H1 (cell line): ENCODE measurements at regions not wholly inside any gene's neighbourhood (a gene's known extent, or its start where the extent isn't known, plus 50 kb on each side); places are given as distances from the start of the nearest gene placed in this dataset.

Experiments
- CTCF ChIA-PET: fragments of 300-600 bp; sonication (Branson Sonifier 250); formaldehyde crosslinking; loops from one replicate; lab custom pipeline; 2021; ENCODE audit not compliant: partially characterized antibody; lab: Charles Lee
- POLR2A ChIA-PET: fragments of 300-600 bp; sonication (Branson Sonifier 250); formaldehyde crosslinking; loops from one replicate; lab custom pipeline; 2021; ENCODE audit warnings: inconsistent platforms; ENCODE audit not compliant: partially characterized antibody; lab: Charles Lee
- DNase-seq, 2 experiments: peaks; one replicate each; pipeline versions ENCODE4 v3.0.0 to v3.0.0-alpha.2; 2010 to 2022; ENCODE audit warnings: low spot score in 2 of 2, low read depth in 1 of 2, mixed read lengths in 1 of 2
- FAIRE-seq: peaks from 2 replicates; lab custom pipeline; 2011; peaks lifted over from hg19 to GRCh38; lab: Jason Lieb, UNC
- H2AFZ ChIP-seq: 2 replicates; pipeline ENCODE4 v1.8.1; 2012; ENCODE audit warnings: low read length, inconsistent platforms
- H2AK5ac ChIP-seq: 2 replicates; pipeline ENCODE4 v1.6.1; 2013; ENCODE audit warnings: low read depth, low read length
- H2BK120ac ChIP-seq: replicated peaks from 2 replicates; pipeline ENCODE3; 2013; ENCODE audit warnings: low read depth, low read length, inconsistent platforms
- H2BK12ac ChIP-seq: 2 replicates; pipeline ENCODE4 v1.6.1; 2013; ENCODE audit warnings: low read depth, low read length
- H2BK15ac ChIP-seq: 2 replicates; pipeline ENCODE4 v1.6.1; 2013; ENCODE audit warnings: low read length
- H2BK20ac ChIP-seq: 2 replicates; pipeline ENCODE4 v1.6.1; 2013; ENCODE audit warnings: low read length
- H2BK5ac ChIP-seq: 2 replicates; pipeline ENCODE4 v1.6.1; 2013; ENCODE audit warnings: low read depth, low read length
- H3K14ac ChIP-seq: 2 replicates; pipeline ENCODE4 v1.6.1; 2013; ENCODE audit warnings: inconsistent platforms; ENCODE audit not compliant: insufficient read length
- H3K18ac ChIP-seq: 2 replicates; pipeline ENCODE4 v1.6.1; 2013; ENCODE audit warnings: low read length; ENCODE audit errors: extremely low read depth
- H3K23ac ChIP-seq: 2 replicates; pipeline ENCODE4 v1.6.1; 2013; ENCODE audit warnings: inconsistent platforms; ENCODE audit not compliant: insufficient read length
- H3K23me2 ChIP-seq: 2 replicates; pipeline ENCODE4 v1.6.1; 2013; ENCODE audit warnings: low read depth, low read length
- H3K27ac ChIP-seq: 2 replicates; pipeline ENCODE4 v1.6.1; 2011; ENCODE audit warnings: low read depth, low read length, inconsistent platforms
- H3K27me3 ChIP-seq, 4 experiments: replicated peaks in 1 of 4; 1 replicate in 1 of 4; 2 replicates in 3 of 4; pipeline versions ENCODE4 v1.6.1 to v1.8.1; 2011 to 2013; ENCODE audit warnings: low read length in 3 of 4, mild to moderate bottlenecking in 3 of 4, inconsistent platforms in 2 of 4, mixed read lengths in 2 of 4, moderate library complexity in 1 of 4; ENCODE audit not compliant: control insufficient read depth in 3 of 4, insufficient read depth in 3 of 4; ENCODE audit errors: extremely low read depth in 1 of 4
- H3K36me3 ChIP-seq, 4 experiments: 2 replicates each; pipeline versions ENCODE4 v1.6.1 to v1.8.1; 2011 to 2013; ENCODE audit warnings: mild to moderate bottlenecking in 4 of 4, low read length in 3 of 4, moderate library complexity in 2 of 4, control low read depth in 1 of 4, inconsistent platforms in 1 of 4; ENCODE audit not compliant: insufficient read depth in 4 of 4, control insufficient read depth in 2 of 4
- H3K4ac ChIP-seq: replicated peaks from 2 replicates; pipeline ENCODE3; 2013; ENCODE audit warnings: low read length, low read depth, mixed read lengths, inconsistent platforms; ENCODE audit not compliant: insufficient read length
- H3K4me1 ChIP-seq, 4 experiments: replicated peaks in 1 of 4; 1 replicate in 1 of 4; 2 replicates in 3 of 4; pipeline versions ENCODE4 v1.6.1 to v1.8.1; 2011 to 2013; ENCODE audit warnings: low read length in 3 of 4, inconsistent platforms in 2 of 4, mixed read lengths in 1 of 4; ENCODE audit not compliant: insufficient read depth in 4 of 4, control insufficient read depth in 3 of 4
- H3K4me2 ChIP-seq, 2 experiments: 2 replicates each; pipeline versions ENCODE4 v1.6.1 to v1.8.1; 2011 to 2013; ENCODE audit warnings: low read depth in 2 of 2, low read length in 2 of 2, control low read depth in 1 of 2, inconsistent platforms in 1 of 2, mild to moderate bottlenecking in 1 of 2; ENCODE audit not compliant: insufficient read depth in 1 of 2
- H3K4me3 ChIP-seq, 4 experiments: fragments of 200-600, 300-600 bp in 1 of 4; sonication (generic), shearing (Covaris generic), sonication (Bioruptor Twin) in 1 of 4; 2 replicates each; pipeline versions ENCODE4 v1.5.1 to v1.8.1; 2011 to 2016; ENCODE audit warnings: low read length in 4 of 4, low read depth in 3 of 4, control low read depth in 2 of 4, inconsistent platforms in 2 of 4, mild to moderate bottlenecking in 2 of 4, mixed read lengths in 1 of 4, moderate library complexity in 1 of 4; ENCODE audit not compliant: insufficient read depth in 2 of 4; ENCODE audit errors: extremely low read depth in 1 of 4
- H3K56ac ChIP-seq: replicated peaks from 2 replicates; pipeline ENCODE3; 2013; ENCODE audit warnings: low read depth, mild to moderate bottlenecking, mixed read lengths, low read length, inconsistent platforms; ENCODE audit not compliant: insufficient read length
- H3K79me1 ChIP-seq: 2 replicates; pipeline ENCODE4 v1.6.1; 2013; ENCODE audit warnings: low read depth, low read length, control low read depth
- H3K79me2 ChIP-seq, 2 experiments: 2 replicates each; pipeline versions ENCODE4 v1.6.1 to v1.8.1; 2012 to 2013; ENCODE audit warnings: low read length in 2 of 2, mild to moderate bottlenecking in 2 of 2, inconsistent platforms in 1 of 2; ENCODE audit not compliant: insufficient read depth in 2 of 2, control insufficient read depth in 1 of 2
- H3K9ac ChIP-seq, 4 experiments: replicated peaks in 1 of 4; 1 replicate in 1 of 4; 2 replicates in 3 of 4; pipeline versions ENCODE4 v1.6.1 to v1.8.1; 2011 to 2013; ENCODE audit warnings: low read depth in 3 of 4, low read length in 3 of 4, control low read depth in 2 of 4, mild to moderate bottlenecking in 2 of 4, moderate library complexity in 2 of 4, inconsistent platforms in 1 of 4; ENCODE audit errors: extremely low read depth in 1 of 4
- H3K9me3 ChIP-seq, 2 experiments: 2 replicates each; pipeline versions ENCODE4 v1.6.1 to v1.8.1; 2012 to 2013; ENCODE audit warnings: mild to moderate bottlenecking in 2 of 2, moderate library complexity in 2 of 2, control low read depth in 1 of 2, inconsistent platforms in 1 of 2, low read depth in 1 of 2, low read length in 1 of 2, mixed read lengths in 1 of 2; ENCODE audit not compliant: insufficient read depth in 2 of 2
- H4K20me1 ChIP-seq, 2 experiments: replicated peaks in 1 of 2; 2 replicates each; pipeline versions ENCODE3 to v1.8.1; 2011 to 2013; ENCODE audit warnings: inconsistent platforms in 2 of 2, low read length in 2 of 2, mild to moderate bottlenecking in 1 of 2; ENCODE audit not compliant: insufficient read depth in 2 of 2, control insufficient read depth in 1 of 2
- H4K5ac ChIP-seq: 2 replicates; pipeline ENCODE4 v1.6.1; 2013; ENCODE audit warnings: low read length, low read depth, mixed read lengths, inconsistent platforms; ENCODE audit not compliant: insufficient read length
- H4K8ac ChIP-seq: 2 replicates; pipeline ENCODE4 v1.8.0; 2013; ENCODE audit warnings: mild to moderate bottlenecking, moderate library complexity, low read length, inconsistent platforms; ENCODE audit not compliant: insufficient read depth; ENCODE audit errors: extremely low read depth
- H4K91ac ChIP-seq: replicated peaks from 2 replicates; pipeline ENCODE3; 2013; ENCODE audit warnings: low read length, mixed read lengths, inconsistent platforms; ENCODE audit not compliant: insufficient read length
- ASH2L ChIP-seq: fragments of 200-600, 300-600 bp; sonication (generic); IDR thresholded peaks from one replicate; pipeline ENCODE4 v1.7.1; 2017; ENCODE audit warnings: low read length
- CREB1 ChIP-seq: IDR thresholded peaks from 2 replicates; pipeline ENCODE4 v1.6.1; 2012; ENCODE audit warnings: inconsistent platforms
- EZH2 ChIP-seq: fragments of 200-600 bp; sonication (generic); IDR thresholded peaks from 2 replicates; pipeline ENCODE4 v1.7.1; 2012; ENCODE audit warnings: low read depth, mild to moderate bottlenecking, moderate library complexity, low read length, inconsistent platforms; ENCODE audit not compliant: severe bottlenecking
- HDAC2 ChIP-seq, 2 experiments: fragments of 300-600 bp in 1 of 2; sonication (generic) in 1 of 2; IDR thresholded peaks; 2 replicates each; pipeline ENCODE4 v1.6.1; 2011 to 2012; ENCODE audit warnings: low read depth in 2 of 2, low read length in 2 of 2, mild to moderate bottlenecking in 2 of 2, moderate library complexity in 2 of 2, borderline replicate concordance in 1 of 2, inconsistent platforms in 1 of 2
- HDAC6 ChIP-seq: IDR thresholded peaks from one replicate; pipeline ENCODE4 v1.7.1; 2012; ENCODE audit warnings: low read depth, mild to moderate bottlenecking, inconsistent platforms, low read length, moderate library complexity
- JUN ChIP-seq: IDR thresholded peaks from 2 replicates; pipeline ENCODE4 v1.6.1; 2011; ENCODE audit warnings: low read depth, mild to moderate bottlenecking, improper control_type of control experiment, low read length
- KDM1A ChIP-seq: fragments of 200-600, 300-600 bp; sonication (generic); IDR thresholded peaks from 2 replicates; pipeline ENCODE4 v1.7.1; 2016; ENCODE audit warnings: mild to moderate bottlenecking, low read length, borderline replicate concordance
- SIN3A ChIP-seq, 2 experiments: IDR thresholded peaks in 1 of 2; conservative IDR thresholded peaks in 1 of 2; 2 replicates each; pipeline ENCODE4 v1.6.1; 2011 to 2012; ENCODE audit warnings: low read length in 2 of 2, improper control_type of control experiment in 1 of 2, low read depth in 1 of 2, mild to moderate bottlenecking in 1 of 2
- SRF ChIP-seq: IDR thresholded peaks from 2 replicates; pipeline ENCODE4 v1.6.1; 2011; ENCODE audit warnings: mild to moderate bottlenecking, low read depth, low read length, moderate library complexity
- USF2 ChIP-seq: IDR thresholded peaks from 2 replicates; pipeline ENCODE4 v1.6.1; 2011; ENCODE audit warnings: low read length, improper control_type of control experiment
- WGBS, 2 experiments: shearing (Covaris generic) in 1 of 2; methylation state at CpG; one replicate each; pipeline versions ENCODE4 v1.1.6 to v1.1.7; 2013 to 2015; ENCODE audit warnings: low lambda C conversion rate in 2 of 2, mixed read lengths in 2 of 2, inconsistent platforms in 1 of 2, low coverage in 1 of 2, missing lambda C conversion rate in 1 of 2; ENCODE audit not compliant: insufficient replicate concordance in 2 of 2, insufficient coverage in 1 of 2, insufficient read length in 1 of 2; ENCODE audit errors: extremely low coverage in 1 of 2, missing lambda C conversion rate in 1 of 2; 5-methylcytosine and 5-hydroxymethylcytosine counted together

DNA sequence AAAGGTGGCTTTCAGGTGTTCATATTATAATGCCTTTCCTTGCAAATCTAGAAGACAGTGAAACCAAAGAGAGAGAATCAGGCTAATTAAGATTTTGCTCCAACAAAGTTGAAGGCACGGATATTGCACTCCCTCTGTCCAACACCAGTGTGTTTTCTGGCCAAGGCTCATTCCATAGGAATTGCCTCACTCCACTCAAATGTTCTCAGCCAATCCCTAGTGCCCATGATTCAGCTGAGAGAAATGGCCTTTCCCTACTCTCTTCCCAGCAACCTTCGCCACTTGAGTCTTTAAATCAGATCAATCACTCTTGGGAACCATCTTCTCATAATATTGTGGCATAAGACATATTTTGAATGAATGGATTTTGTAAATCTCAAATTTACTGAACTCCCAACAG lies 768.2 kb upstream of the ACVR2A start:
- no peak overlapping the region for H2BK15ac ChIP-seq
- no peaks in the 10 kb centered on the region for H4K20me1 ChIP-seq
- H4K5ac ChIP-seq: no peak overlapping the region
- H2BK12ac ChIP-seq: no peak overlapping the region
- H3K18ac ChIP-seq: no peak overlapping the region
- no peak overlapping the region for H3K23ac ChIP-seq
- no peak overlapping the region for H2AK5ac ChIP-seq
- no peak overlapping the region for H3K4ac ChIP-seq
- no peaks in the 10 kb centered on the region for H3K4me1 ChIP-seq
- H2AFZ ChIP-seq: no peak overlapping the region
- no peak overlapping the region for H3K27ac ChIP-seq
- no peaks in the 10 kb centered on the region for H3K27me3 ChIP-seq
- no peak overlapping the region for H2BK120ac ChIP-seq
- no peak for DNase-seq
- no peak overlapping the region for H3K4me3 ChIP-seq
- H2BK20ac ChIP-seq: no peak overlapping the region
- POLR2A ChIA-PET: no interaction called here
- FAIRE-seq: no peak
- no peak overlapping the region for H4K8ac ChIP-seq
- TF ChIP-seq HDAC2 (IDR thresholded peaks at IDR 0.05; ENCODE audit: borderline replicate concordance in 1 of 2, low read depth in 2 of 2, low read length in 2 of 2): no peak
- no peak for TF ChIP-seq HDAC6
- no peak for TF ChIP-seq SIN3A (conservative IDR thresholded peaks at IDR 0.05 in 1 of 2, IDR thresholded peaks at IDR 0.05 in 1 of 2; ENCODE audit: low read depth in 1 of 2, low read length in 2 of 2)
- TF ChIP-seq SRF: no peak
- TF ChIP-seq USF2: no peak
- no peak for TF ChIP-seq EZH2
- no peak for TF ChIP-seq JUN
- TF ChIP-seq ASH2L: no peak
- TF ChIP-seq CREB1: no peak
- TF ChIP-seq KDM1A: no peak
- CTCF ChIA-PET: no interaction called here
- no peaks in the 10 kb centered on the region for H3K9me3 ChIP-seq
- H3K14ac ChIP-seq: no peak overlapping the region
- WGBS, 2 experiments: 96% methylated on average over 2 of the region's 2 CpGs; no CpG with 5 or more reads in 1 of the 2 experiments
- H3K79me1 ChIP-seq: no peaks in the 10 kb centered on the region
- no peak overlapping the region for H4K91ac ChIP-seq
- H2BK5ac ChIP-seq: no peak overlapping the region
- H3K79me2 ChIP-seq: no peaks in the 10 kb centered on the region
- no peaks in the 10 kb centered on the region for H3K36me3 ChIP-seq
- no peak overlapping the region for H3K4me2 ChIP-seq
- H3K9ac ChIP-seq: no peak overlapping the region
- no peak overlapping the region for H3K56ac ChIP-seq
- H3K23me2 ChIP-seq: no peaks in the 10 kb centered on the region
